ENCODE measurements at regions not wholly inside any gene's neighbourhood (a gene's known extent, or its start where the extent isn't known, plus 50 kb on each side); places are given as distances from the start of the nearest gene placed in this dataset.
A peak's percentile ranks its signal among the peaks of the same experiment; 100 is the strongest.

DNA sequence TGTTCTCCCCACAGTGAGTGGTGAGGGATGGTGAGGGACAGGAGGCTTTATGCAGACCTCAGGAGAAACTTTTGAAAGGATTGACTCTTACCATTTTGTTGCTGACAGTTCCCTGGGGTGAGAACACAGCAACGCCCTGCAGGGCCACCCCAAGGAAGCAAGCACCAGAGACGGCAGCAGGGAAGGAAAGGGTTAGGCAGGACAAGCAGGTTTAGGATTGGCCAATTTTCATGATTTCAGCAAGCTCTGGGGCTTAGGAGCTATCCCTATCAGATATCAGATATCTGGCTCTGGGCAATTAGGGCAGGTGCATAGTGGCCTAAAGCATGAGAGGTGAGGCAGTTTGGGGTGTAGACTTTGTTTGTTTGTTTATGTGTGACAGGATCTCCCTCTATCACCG is 87.0 kb upstream of the LSM14A start:
- Histone ChIP-seq H3K27me3 (ENCODE audit: insufficient read depth, low read length) (no peaks in the 10 kb centered on the region), H2BK120ac (ENCODE audit: low read depth, low read length, poor library complexity, severe bottlenecking) (no peak overlapping the region)
- TF ChIP-seq, protein P1, sequence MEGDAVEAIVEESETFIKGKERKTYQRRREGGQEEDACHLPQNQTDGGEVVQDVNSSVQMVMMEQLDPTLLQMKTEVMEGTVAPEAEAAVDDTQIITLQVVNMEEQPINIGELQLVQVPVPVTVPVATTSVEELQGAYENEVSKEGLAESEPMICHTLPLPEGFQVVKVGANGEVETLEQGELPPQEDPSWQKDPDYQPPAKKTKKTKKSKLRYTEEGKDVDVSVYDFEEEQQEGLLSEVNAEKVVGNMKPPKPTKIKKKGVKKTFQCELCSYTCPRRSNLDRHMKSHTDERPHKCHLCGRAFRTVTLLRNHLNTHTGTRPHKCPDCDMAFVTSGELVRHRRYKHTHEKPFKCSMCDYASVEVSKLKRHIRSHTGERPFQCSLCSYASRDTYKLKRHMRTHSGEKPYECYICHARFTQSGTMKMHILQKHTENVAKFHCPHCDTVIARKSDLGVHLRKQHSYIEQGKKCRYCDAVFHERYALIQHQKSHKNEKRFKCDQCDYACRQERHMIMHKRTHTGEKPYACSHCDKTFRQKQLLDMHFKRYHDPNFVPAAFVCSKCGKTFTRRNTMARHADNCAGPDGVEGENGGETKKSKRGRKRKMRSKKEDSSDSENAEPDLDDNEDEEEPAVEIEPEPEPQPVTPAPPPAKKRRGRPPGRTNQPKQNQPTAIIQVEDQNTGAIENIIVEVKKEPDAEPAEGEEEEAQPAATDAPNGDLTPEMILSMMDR (conservative IDR thresholded peaks at IDR 0.05), result no peak

More for the DNA sequence above, 87.0 kb upstream of the LSM14A start:
- no peaks in the 10 kb centered on the region for H3K79me1 ChIP-seq (ENCODE audit: insufficient read depth, low read depth, low read length, poor library complexity, severe bottlenecking)
- peaks cover 0 to 7% (median 2%) of the 10 kb centered on the region in 3 experiments; a peak in 4 of 7 replicates for H3K36me3 Mint-ChIP-seq (ENCODE audit: insufficient read depth in 1 of 3, low read depth in 3 of 3)
- peaks cover 9% of the 10 kb centered on the region in 2 experiments for H3K9me3 Mint-ChIP-seq
- H4K20me1 ChIP-seq (ENCODE audit: control insufficient read depth, insufficient read depth, insufficient read length), result no peaks in the 10 kb centered on the region
- H3K27ac ChIP-seq (ENCODE audit: insufficient read length, low read depth, low read length), result no peak overlapping the region
- no peak overlapping the region for H4K5ac ChIP-seq (ENCODE audit: insufficient read length, low read depth, low read length)
- no peaks in the 10 kb centered on the region for H3K79me2 ChIP-seq (ENCODE audit: insufficient read depth, low read length)
- no peak overlapping the region for H3K56ac ChIP-seq (ENCODE audit: insufficient read length, low read depth, low read length)
- no peak overlapping the region for H2AK5ac ChIP-seq (ENCODE audit: insufficient read length, low read length)
- DNase-seq, result no peak
- H3K9ac ChIP-seq (ENCODE audit: extremely low read depth, insufficient read length, low read length), result no peak overlapping the region
- no peaks in the 10 kb centered on the region; the same call in 1 of the 2 replicates for H3K4me1 ChIP-seq (ENCODE audit: insufficient read depth, low read length)
- no peak overlapping the region for H3K4me2 ChIP-seq (ENCODE audit: insufficient read depth, insufficient read length, low read length)
- H3K9me3 ChIP-seq (ENCODE audit: control insufficient read depth, low read depth, low read length), result no peaks in the 10 kb centered on the region
- no peak overlapping the region for H2BK15ac ChIP-seq (ENCODE audit: low read depth, low read length)
- H3K4ac ChIP-seq (ENCODE audit: low read depth, low read length), result no peak overlapping the region
- H2BK20ac ChIP-seq (ENCODE audit: low read depth, low read length, poor library complexity, severe bottlenecking), result no peak overlapping the region
- no CpG with 5 or more reads among the region's 3 CpGs for WGBS (ENCODE audit: extremely low coverage, insufficient read length, low lambda C conversion rate)
- no peak overlapping the region for H3K14ac ChIP-seq (ENCODE audit: insufficient read depth, low read length)
- H3T11ph ChIP-seq (ENCODE audit: low read length), result no peak overlapping the region
- no peak overlapping the region for H2BK5ac ChIP-seq (ENCODE audit: insufficient read length, low read length)
- no peak overlapping the region for H4K91ac ChIP-seq (ENCODE audit: insufficient read length, low read depth, low read length)
- no peak overlapping the region for H3K4me3 Mint-ChIP-seq
- H3K18ac ChIP-seq (ENCODE audit: insufficient read length, low read depth, low read length), result no peak overlapping the region
- no peak overlapping the region for H2AFZ ChIP-seq (ENCODE audit: low read length)
- H3K23me2 ChIP-seq (ENCODE audit: insufficient read length, low read depth, low read length, poor library complexity, severe bottlenecking), result no peaks in the 10 kb centered on the region
- H3K23ac ChIP-seq (ENCODE audit: insufficient read length, low read depth, low read length), result no peak overlapping the region
- H2BK12ac ChIP-seq (ENCODE audit: insufficient read length, low read depth, low read length), result no peak overlapping the region
- no peaks in the 10 kb centered on the region for H3K27me3 Mint-ChIP-seq (ENCODE audit: low read depth)
- H3K27ac Mint-ChIP-seq, result peak overlapping the region; percentile 52 to 96 (median 66); a peak in 5 of 7 replicates
- H4K8ac ChIP-seq (replicated peaks; ENCODE audit: insufficient read length, low read depth, low read length), result no peak overlapping the region
- peaks cover 33 to 48% of the 10 kb centered on the region in 2 experiments for H3K4me1 Mint-ChIP-seq

Data from H9 (cell line).